ENCODE measurements at regions not wholly inside any gene's neighbourhood (a gene's known extent, or its start where the extent isn't known, plus 50 kb on each side); places are given as distances from the start of the nearest gene placed in this dataset.

GRCh38 chr2:2746731-2747130 lies 415.7 kb upstream of the MYT1L start:
- no peak overlapping the region for H3K18ac ChIP-seq (ENCODE audit: low read depth, low read length)
- no peak overlapping the region for H3K27ac ChIP-seq (ENCODE audit: insufficient read depth, low read length)
- no TSS peak for BruUV-seq (replicated peaks)
- no peak overlapping the region for H3K4me2 ChIP-seq (ENCODE audit: low read depth, low read length)
- H4K91ac ChIP-seq (ENCODE audit: insufficient read depth, low read depth, low read length), result no peak overlapping the region
- H3K4me1 ChIP-seq (ENCODE audit: control insufficient read depth, insufficient read depth, low read length), result no peaks in the 10 kb centered on the region
- no peak overlapping the region for H2BK15ac ChIP-seq (ENCODE audit: low read depth, low read length)
- H2BK5ac ChIP-seq (ENCODE audit: low read depth, low read length, poor library complexity, severe bottlenecking), result no peak overlapping the region
- H3K4ac ChIP-seq (ENCODE audit: low read depth, low read length), result no peak overlapping the region
- no CpG with 5 or more reads among the region's 6 CpGs for WGBS, 2 experiments (ENCODE audit: extremely low coverage in 2 of 2, insufficient read length in 1 of 2)
- no peak overlapping the region for H4K8ac ChIP-seq (ENCODE audit: low read depth in 2 of 2, low read length in 2 of 2)
- no peaks in the 10 kb centered on the region for H3K36me3 ChIP-seq (ENCODE audit: control insufficient read depth, insufficient read depth, low read length)
- dilution Hi-C loops (cut with HindIII; ENCODE audit: low sequenced_read_pairs, unreplicated experiment), result no loop called here
- H3K4me3 ChIP-seq (ENCODE audit: insufficient read depth, low read depth, low read length), result no peak overlapping the region
- no peak overlapping the region for H3K56ac ChIP-seq (ENCODE audit: extremely low read depth, insufficient read depth, low read length)
- no peak for TF ChIP-seq RFX5 (IDR thresholded peaks at IDR 0.05; ENCODE audit: low read depth, low read length)
- no peak for TF ChIP-seq MAZ (IDR thresholded peaks at IDR 0.05; ENCODE audit: borderline replicate concordance, low read depth, low read length)
- no peak for TF ChIP-seq POLR2A (IDR thresholded peaks at IDR 0.05; ENCODE audit: low read depth, low read length)
- no peak for TF ChIP-seq ELK1 (IDR thresholded peaks at IDR 0.05; ENCODE audit: borderline replicate concordance, low read depth, low read length)
- TF ChIP-seq MXI1 (IDR thresholded peaks at IDR 0.05; ENCODE audit: borderline replicate concordance, low read depth, low read length), result no peak
- H3K9ac ChIP-seq (ENCODE audit: low read depth, low read length), result no peak overlapping the region
- no peaks in the 10 kb centered on the region for H4K20me1 ChIP-seq (ENCODE audit: insufficient read depth, low read length)
- H2BK120ac ChIP-seq (ENCODE audit: low read depth, low read length), result no peak overlapping the region
- intact Hi-C loops (cut with micrococcal nuclease), result no loop called here
- CTCF ChIA-PET, result no interaction called here
- no peaks in the 10 kb centered on the region for H3K9me1 ChIP-seq (ENCODE audit: insufficient read depth, low read length)
- H2AK9ac ChIP-seq (replicated peaks; ENCODE audit: low read depth, low read length, poor library complexity), result no peak overlapping the region
- DNase-seq, result no peak
- H3K79me1 ChIP-seq (ENCODE audit: low read depth in 1 of 2, low read length in 2 of 2), result no peaks in the 10 kb centered on the region
- POLR2A ChIA-PET (ENCODE audit: unreplicated experiment), result no interaction called here
- H3K14ac ChIP-seq (replicated peaks; ENCODE audit: low read depth, low read length), result no peak overlapping the region
- no peak overlapping the region for H2BK20ac ChIP-seq (ENCODE audit: low read depth, low read length)
- peaks cover 48% of the 10 kb centered on the region for H3K9me3 ChIP-seq (ENCODE audit: control insufficient read depth, insufficient read depth, low read length)
- in situ Hi-C loops (cut with MboI; ENCODE audit: low sequenced_read_pairs), result no loop called here
- no peaks in the 10 kb centered on the region for H3K27me3 ChIP-seq (ENCODE audit: control insufficient read depth, insufficient read depth, low read length)
- H2AK5ac ChIP-seq (ENCODE audit: low read depth, low read length), result no peak overlapping the region
- H4K5ac ChIP-seq (ENCODE audit: low read depth, low read length), result no peak overlapping the region
- ATAC-seq (ENCODE audit: low read depth), result no peak
- no peak overlapping the region for H2AFZ ChIP-seq (replicated peaks; ENCODE audit: low read length, poor library complexity)
- H3K23ac ChIP-seq (ENCODE audit: low read depth, low read length), result no peak overlapping the region
